ENCODE measurements at regions not wholly inside any gene's neighbourhood (a gene's known extent, or its start where the extent isn't known, plus 50 kb on each side); places are given as distances from the start of the nearest gene placed in this dataset.

- no peak for TF ChIP-seq POLR2A (IDR thresholded peaks at IDR 0.05)
- TF ChIP-seq, protein P1, sequence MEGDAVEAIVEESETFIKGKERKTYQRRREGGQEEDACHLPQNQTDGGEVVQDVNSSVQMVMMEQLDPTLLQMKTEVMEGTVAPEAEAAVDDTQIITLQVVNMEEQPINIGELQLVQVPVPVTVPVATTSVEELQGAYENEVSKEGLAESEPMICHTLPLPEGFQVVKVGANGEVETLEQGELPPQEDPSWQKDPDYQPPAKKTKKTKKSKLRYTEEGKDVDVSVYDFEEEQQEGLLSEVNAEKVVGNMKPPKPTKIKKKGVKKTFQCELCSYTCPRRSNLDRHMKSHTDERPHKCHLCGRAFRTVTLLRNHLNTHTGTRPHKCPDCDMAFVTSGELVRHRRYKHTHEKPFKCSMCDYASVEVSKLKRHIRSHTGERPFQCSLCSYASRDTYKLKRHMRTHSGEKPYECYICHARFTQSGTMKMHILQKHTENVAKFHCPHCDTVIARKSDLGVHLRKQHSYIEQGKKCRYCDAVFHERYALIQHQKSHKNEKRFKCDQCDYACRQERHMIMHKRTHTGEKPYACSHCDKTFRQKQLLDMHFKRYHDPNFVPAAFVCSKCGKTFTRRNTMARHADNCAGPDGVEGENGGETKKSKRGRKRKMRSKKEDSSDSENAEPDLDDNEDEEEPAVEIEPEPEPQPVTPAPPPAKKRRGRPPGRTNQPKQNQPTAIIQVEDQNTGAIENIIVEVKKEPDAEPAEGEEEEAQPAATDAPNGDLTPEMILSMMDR (IDR thresholded peaks at IDR 0.05) = no peak
These were observed 939.2 kb upstream of the NRXN1 start for GRCh38 chr2:51971136-51971535.

Measured in transverse colon (tissue), 3 donors.